ENCODE measurements at regions not wholly inside any gene's neighbourhood (a gene's known extent, or its start where the extent isn't known, plus 50 kb on each side); places are given as distances from the start of the nearest gene placed in this dataset.

DNA sequence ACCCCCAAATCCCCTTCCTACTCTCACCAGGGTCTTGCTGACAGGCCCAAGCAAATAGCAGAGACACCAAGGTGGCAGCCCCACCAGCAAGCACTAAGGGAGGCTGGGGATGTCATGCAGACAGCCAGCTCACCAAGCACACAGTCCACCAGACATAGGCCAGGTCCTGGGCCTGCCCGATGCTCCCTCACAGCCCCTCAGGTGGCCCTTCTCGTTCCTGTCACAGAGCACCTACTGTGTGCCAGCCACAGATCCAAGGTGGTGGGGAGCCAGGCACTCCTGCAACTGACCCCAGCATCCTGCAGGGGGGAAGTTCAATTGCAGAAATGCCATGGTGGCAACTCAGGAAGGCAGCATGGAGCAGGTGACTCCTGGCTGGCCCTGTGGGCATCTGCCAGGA, 60.5 kb upstream of the PNMA1 start:
- DNase-seq (ENCODE audit: low read depth): no peak
- TF ChIP-seq, protein P1, sequence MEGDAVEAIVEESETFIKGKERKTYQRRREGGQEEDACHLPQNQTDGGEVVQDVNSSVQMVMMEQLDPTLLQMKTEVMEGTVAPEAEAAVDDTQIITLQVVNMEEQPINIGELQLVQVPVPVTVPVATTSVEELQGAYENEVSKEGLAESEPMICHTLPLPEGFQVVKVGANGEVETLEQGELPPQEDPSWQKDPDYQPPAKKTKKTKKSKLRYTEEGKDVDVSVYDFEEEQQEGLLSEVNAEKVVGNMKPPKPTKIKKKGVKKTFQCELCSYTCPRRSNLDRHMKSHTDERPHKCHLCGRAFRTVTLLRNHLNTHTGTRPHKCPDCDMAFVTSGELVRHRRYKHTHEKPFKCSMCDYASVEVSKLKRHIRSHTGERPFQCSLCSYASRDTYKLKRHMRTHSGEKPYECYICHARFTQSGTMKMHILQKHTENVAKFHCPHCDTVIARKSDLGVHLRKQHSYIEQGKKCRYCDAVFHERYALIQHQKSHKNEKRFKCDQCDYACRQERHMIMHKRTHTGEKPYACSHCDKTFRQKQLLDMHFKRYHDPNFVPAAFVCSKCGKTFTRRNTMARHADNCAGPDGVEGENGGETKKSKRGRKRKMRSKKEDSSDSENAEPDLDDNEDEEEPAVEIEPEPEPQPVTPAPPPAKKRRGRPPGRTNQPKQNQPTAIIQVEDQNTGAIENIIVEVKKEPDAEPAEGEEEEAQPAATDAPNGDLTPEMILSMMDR (IDR thresholded peaks at IDR 0.05; ENCODE audit: control insufficient read depth, extremely low read depth, insufficient read depth): no peak
- H3K4me3 ChIP-seq (ENCODE audit: low read depth, low read length): no peak overlapping the region

DNA sequence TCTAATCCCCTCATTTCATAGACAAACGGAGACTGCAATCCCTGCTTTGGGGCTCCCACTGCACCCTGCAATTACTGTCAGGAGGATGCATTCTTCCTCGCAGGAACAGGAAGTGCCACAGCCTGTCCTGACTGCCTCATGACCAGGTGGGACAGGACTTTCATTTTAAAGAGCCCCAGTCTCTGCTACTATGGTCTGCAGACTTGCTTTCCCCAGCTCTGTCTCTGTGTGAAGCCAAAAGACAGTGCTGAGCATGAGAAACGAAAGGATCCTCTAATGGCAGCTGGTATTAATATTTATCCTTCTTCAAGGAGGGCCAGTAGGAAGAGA, 60.0 kb upstream of the PNMA1 start:
- TF ChIP-seq, protein P1 (IDR thresholded peaks at IDR 0.05; ENCODE audit: control insufficient read depth, extremely low read depth, insufficient read depth): no peak
- DNase-seq (ENCODE audit: low read depth): no peak
- no peak overlapping the region for H3K4me3 ChIP-seq (ENCODE audit: low read depth, low read length)

DNA sequence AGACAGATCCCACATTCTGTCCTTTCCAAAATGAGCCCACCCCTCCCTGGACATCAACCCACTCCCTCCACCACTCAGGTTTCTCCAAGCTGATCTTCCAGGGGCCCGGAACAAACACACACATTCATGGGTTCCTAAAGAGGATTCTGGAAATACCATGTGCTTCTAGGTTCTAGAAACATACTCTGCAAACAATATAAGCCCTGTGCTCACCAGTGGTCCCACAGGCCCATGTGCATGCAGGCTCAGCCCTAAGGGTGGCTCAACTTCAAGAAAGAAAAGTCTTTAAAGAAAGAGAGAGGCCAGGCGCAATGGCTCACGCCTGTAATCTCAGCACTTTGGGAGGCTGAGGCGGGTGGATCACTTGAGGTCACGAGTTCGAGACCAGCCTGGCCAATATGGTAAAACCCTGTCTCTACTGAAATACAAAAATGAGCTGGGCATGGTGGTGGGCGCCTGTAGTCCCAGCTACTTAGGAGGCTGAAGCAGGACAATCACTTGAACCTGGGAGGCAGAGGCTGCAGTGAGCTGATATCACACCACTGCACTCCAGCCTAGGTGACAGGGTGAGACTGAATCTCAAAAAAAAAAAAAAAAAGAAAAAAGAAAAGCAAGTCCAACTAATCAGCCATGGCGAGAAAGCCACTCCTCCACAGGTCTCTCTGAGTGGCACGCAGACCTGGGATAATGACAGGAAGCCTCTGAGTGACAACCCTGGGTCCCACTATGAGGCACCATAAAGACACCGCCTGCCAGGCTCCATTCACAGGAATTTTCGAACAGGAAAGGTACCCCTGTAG, 59.5 kb upstream of the PNMA1 start:
- no peak overlapping the region for H3K4me3 ChIP-seq (ENCODE audit: low read depth, low read length)
- TF ChIP-seq, protein P1 (IDR thresholded peaks at IDR 0.05; ENCODE audit: control insufficient read depth, extremely low read depth, insufficient read depth): no peak
- no peak for DNase-seq (ENCODE audit: low read depth)

DNA sequence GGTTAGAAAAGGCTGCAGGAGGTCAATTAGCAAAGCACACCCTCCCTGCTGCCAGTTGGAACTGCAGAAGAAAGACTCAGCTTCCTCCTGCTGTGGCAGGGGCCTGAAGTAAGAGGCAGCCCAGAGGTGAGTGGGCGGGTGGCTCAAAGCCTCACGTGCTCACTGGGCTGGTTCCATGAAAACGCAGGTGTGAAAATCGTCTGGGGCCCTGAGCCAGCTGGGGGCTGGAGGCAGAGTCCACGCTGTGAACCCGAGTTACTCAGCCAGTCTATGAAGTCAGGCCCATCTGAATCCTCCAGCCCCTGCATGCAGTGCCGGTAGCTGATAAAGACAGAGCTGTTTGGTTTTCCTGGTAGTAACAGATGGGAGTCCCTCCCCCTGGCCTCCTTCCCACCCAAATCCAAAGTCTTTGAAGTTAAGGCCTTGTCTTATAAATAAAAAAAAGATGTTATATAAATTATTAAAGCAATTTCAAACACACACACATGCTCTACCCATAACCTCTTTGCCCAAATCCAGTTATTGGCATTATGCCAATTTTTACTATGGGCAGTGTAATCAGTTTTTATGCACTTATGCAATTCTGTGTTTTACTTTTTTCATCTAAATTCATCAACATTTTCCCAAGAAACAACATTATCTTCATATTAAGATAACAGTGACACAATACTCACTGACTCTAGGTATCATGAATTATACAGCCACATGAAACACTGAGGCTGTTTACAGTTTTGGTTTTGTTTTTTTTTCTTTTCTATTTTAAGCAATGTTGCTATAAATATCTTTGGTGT, 57.9 kb upstream of the PNMA1 start:
- DNase-seq (ENCODE audit: low read depth): no peak
- TF ChIP-seq, protein P1 (IDR thresholded peaks at IDR 0.05; ENCODE audit: control insufficient read depth, extremely low read depth, insufficient read depth): no peak
- H3K4me3 ChIP-seq (ENCODE audit: low read depth, low read length): no peak overlapping the region

DNA sequence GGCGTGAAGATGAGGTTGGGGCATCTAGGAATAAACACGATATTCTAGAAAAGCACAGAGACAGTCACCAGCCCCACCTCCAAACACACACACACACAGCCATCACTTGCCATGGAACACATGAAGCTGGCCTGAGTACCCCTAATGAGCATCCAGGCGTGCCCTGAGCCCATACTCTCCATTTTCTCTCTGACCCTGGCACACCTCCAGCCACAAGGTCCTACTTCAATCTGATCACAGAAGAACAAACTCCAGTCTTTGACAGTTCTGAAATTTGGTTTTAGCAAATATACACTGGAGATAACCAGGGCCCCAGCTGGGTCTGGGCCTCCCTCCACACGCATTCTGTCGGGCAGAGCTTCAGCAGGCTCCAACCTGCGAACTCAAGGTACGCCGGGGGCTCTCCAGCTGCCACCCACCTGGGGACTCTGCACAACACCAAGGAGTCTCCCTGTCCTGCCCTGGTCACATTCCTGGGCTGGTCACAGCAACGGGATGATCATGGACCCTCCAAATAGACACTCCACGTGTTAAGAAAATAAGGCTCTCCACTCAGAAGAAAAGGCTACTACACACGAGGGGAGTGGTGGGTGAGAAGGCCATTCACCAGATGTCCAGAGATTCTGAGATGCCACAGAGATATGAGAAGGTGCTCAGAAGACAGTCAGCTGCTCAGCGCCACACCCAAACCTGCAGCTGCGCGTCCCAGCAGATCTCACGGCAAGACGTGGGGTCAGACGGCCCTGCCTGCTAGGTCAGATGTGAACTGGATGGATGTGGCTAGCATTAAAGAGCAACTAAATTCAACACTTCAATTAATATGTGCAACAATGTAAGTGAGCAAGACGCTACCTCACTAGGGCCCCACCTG, 57.0 kb upstream of the PNMA1 start:
- no peak overlapping the region for H3K4me3 ChIP-seq (ENCODE audit: low read depth, low read length)
- TF ChIP-seq, protein P1 (IDR thresholded peaks at IDR 0.05; ENCODE audit: control insufficient read depth, extremely low read depth, insufficient read depth): no peak
- no peak for DNase-seq (ENCODE audit: low read depth)

DNA sequence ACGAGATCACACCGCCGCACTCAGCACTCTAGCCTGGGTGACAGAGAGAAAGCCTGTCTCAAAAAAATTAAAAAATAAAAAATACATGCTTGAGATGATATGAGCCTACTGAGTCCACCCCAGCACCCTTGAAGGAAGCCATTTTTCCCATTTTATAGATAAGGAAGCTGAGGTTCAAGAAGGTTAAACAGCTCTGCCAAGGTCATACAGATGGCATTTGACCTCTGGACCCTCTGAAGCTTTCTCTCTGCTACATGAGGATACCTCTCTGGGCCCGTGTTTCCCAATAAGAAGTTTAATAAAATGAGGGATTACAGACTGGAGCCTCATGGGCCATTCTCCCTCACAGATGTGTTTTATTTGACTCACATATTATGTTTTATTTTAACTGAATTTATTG, 53.9 kb upstream of the PNMA1 start:
- no peak for DNase-seq (ENCODE audit: low read depth)
- no peak overlapping the region for H3K4me3 ChIP-seq (ENCODE audit: low read depth, low read length)
- TF ChIP-seq, protein P1 (IDR thresholded peaks at IDR 0.05; ENCODE audit: control insufficient read depth, extremely low read depth, insufficient read depth): no peak
